GM21390 (cell line): ENCODE measurements at regions not wholly inside any gene's neighbourhood (a gene's known extent, or its start where the extent isn't known, plus 50 kb on each side); places are given as distances from the start of the nearest gene placed in this dataset.
"Not testable (repeated sequence)": the region's sequence is repeated elsewhere in the genome, so short reads cannot be mapped to it uniquely, and the experiment has no call there.

ENCODE experiments used
- ATAC-seq: cut with Tn5 transposase; IDR thresholded peaks from one replicate; pipeline ENCODE4 v1.9.1; 2021; ENCODE audit not compliant: unreplicated experiment

GRCh38 chr7:89761173-89761572 lies 393.1 kb upstream of the STEAP1 start:
- no peak for ATAC-seq

- no peak for ATAC-seq
Measured at GRCh38 chr7:89770161-89770560, 384.1 kb upstream of the STEAP1 start.

- ATAC-seq = no peak
Measured at GRCh38 chr7:89771003-89771636, 383.1 kb upstream of the STEAP1 start.

- ATAC-seq = no peak
Measured at GRCh38 chr7:89772276-89772675, 382.0 kb upstream of the STEAP1 start.

GRCh38 chr7:89773611-89774010 lies 380.7 kb upstream of the STEAP1 start:
- no peak for ATAC-seq

DNA sequence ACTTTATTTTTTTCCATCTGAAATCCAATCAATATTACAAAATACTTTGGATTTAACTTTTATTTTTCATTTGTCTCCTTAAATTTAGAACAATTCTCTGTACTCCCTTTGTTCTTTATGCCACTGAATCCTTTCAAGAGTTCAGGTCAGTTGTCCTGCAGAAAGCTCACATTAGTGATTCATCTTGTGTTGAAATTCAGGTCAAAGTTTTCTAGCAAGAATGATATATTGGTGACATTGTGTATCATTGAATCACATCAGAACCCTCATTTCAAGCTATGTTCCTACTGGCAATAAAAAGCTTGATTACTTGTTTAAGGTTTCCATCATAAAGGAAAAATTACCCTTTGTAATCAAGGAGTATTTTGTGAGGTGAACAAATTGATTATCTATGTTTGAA lies 378.8 kb upstream of the STEAP1 start:
- no peak for ATAC-seq

GRCh38 chr7:89776980-89777379 lies 377.3 kb upstream of the STEAP1 start:
- no peak for ATAC-seq

DNA sequence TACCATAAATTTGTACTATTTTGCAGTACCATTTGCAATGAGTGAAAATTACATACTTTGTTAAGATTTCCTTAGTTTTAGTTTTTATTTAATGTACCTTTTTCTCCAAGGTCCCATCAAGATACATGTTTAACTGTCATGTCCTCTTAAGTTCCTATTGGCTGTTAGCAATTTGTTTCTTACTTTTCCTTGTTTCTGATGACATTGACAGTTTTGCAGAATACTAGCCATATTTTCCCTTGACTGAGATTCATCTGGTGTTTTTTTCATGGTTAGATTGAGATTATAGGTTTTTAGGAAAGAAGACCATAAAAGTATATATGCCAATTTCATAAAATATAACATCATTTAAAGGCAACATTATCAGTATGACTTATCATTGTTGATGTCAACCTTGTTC lies 376.8 kb upstream of the STEAP1 start:
- ATAC-seq = no peak

GRCh38 chr7:89780291-89780690 lies 374.0 kb upstream of the STEAP1 start:
- no peak for ATAC-seq

DNA sequence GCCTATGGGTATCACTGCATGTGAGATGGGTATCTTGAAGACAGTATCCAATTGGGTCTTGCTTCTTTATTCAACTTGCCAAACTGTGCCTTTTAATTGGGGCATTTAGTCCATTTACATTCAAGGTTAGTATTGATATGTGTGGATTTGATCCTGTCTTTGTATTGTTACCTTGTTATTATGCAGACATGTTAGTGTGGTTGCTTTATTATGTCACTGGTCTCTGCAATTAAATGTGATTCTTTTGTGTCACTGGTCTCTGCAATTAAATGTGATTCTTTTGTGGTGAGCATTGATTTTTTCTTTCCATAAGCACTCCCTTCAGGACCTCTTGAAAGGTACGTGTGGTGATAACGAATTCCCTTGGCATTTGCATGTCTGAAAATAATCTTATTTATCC lies 357.8 kb upstream of the STEAP1 start:
- ATAC-seq = no peak

- no peak for ATAC-seq
Measured at GRCh38 chr7:89797965-89798598, 356.2 kb upstream of the STEAP1 start.

GRCh38 chr7:89798599-89798996 lies 355.7 kb upstream of the STEAP1 start:
- ATAC-seq = no peak

- no peak for ATAC-seq
Measured at GRCh38 chr7:89800761-89801160, 353.5 kb upstream of the STEAP1 start.

DNA sequence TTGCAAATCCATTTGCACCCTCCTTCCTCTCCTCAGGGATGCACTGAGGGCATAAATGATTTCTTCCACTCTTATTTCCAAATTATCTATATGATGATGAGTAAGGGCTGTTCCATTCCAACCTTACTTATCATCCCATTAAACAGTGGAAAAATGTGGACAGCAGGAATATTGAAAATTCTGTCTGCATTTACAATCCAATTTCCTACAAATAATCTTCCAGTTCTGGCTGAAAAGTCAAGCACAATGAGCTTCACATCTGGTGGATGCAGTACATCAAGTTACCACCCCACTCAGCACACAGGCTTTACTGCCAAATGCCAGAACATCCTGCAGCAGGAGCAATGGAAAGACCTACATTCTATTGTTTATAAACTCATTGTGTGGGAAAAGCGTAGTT lies 345.0 kb upstream of the STEAP1 start:
- ATAC-seq = no peak

- ATAC-seq = no peak
Measured at GRCh38 chr7:89813081-89813480, 341.2 kb upstream of the STEAP1 start.

DNA sequence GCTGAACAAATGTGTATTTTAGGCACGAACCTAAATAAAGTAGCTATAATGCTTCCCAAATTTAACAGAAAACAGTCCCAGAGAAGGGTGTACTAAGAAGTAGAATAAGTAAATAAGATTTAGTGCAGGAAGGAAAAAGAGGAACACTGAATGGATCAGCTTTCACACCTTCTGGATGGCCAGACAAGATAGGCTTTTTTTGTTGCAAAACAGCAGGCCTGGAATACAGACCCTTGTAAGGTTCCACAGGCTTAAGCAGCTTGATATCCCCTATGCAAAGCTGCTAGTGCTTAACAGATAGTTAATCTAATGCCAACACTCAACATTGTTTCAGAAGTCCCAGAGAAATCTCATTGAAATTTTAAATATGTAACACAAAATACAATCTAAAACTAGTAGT lies 328.1 kb upstream of the STEAP1 start:
- no peak for ATAC-seq

DNA sequence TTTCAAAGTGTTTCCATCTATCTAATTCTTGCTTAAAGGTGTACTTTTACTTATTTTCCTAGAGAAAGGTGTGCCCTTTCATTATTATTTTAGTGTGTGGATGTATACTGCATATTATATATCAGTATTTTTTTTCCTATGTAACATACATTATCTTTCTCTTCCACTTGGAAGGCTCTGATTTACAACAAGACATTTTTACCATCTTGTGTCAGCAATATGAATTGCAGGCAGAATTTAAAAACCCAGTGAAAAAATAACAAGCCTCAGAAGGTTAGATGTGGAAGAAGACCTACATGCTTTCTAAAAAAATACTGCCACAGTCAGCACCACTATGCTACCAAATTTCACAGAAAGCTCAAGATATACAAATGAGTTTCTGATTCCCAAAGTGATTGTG lies 327.7 kb upstream of the STEAP1 start:
- ATAC-seq = no peak

- ATAC-seq = no peak
Measured at GRCh38 chr7:89837515-89837914, 316.8 kb upstream of the STEAP1 start.

- peak; percentile 46 for ATAC-seq
Measured at GRCh38 chr7:89839329-89839728, 314.9 kb upstream of the STEAP1 start.

GRCh38 chr7:89845952-89846351 lies 308.3 kb upstream of the STEAP1 start:
- no peak for ATAC-seq

DNA sequence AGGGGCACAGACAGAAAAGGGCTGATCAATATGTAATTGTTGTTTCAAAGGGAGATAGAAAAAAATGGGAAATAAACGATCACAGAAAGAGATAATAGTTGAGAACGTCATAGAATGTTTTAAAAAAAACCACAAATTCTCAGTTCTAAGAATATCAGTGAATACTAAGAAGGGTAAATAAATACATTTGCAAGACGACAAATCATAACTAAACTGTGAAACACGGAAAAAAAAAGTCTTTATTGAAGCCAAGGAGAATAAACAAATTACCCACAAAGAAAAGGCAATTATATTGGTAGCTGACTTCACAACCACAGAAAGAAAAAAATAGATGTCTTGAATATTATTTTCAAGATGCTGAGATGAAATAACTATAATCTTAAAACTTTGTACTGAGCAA lies 305.2 kb upstream of the STEAP1 start:
- ATAC-seq = no peak

GRCh38 chr7:89857053-89857452 lies 297.2 kb upstream of the STEAP1 start:
- ATAC-seq = not testable (repeated sequence)

DNA sequence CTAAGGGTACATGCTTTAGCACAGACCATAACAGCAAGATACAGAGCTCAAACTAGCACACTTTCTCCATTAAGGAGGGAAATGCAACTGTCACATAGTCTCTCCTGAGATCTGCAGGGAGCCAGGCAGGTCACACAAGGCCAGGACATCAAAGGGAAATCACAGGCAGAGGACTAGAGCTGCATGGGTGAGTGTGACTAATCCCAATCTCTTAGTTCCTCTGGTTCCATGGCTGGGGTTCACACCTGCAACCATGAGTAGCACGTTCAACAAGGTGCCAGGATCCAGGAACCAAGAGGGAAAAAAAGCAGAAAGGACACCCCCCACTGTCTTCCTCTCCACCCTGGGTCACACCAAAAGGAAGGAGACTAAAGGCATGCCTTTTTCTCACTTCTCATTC lies 296.5 kb upstream of the STEAP1 start:
- ATAC-seq = no peak
